ENCODE measurements at regions not wholly inside any gene's neighbourhood (a gene's known extent, or its start where the extent isn't known, plus 50 kb on each side); places are given as distances from the start of the nearest gene placed in this dataset.

DNA sequence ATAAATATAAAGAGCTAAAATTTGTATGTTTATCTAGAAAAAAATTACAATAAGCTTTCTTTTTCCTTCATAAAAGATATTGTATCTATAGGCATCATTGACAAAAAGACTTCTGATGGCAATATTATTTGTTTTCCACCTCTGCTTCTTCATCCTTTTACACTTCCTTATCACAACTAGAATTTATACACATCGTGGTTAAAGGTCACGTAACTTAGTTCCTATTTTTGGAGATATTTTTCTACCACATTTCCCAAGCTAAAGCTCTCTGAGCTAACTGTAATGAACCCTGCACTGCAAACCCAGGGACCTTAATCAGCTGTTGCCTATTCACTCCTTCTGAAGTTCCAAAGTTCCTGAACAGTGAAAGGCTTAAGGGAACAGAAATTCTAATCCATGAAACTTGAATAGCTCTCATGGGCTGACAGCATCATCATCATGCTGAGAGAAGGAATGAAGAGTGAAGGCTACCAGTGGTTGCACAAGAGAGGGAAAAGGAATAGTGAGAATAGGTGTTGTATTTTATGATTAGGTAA lies 106.1 kb upstream of the SLC13A1 start (continued):
- TF ChIP-seq ZNF696 (CRISPR knock-in tag; conservative IDR thresholded peaks at IDR 0.05) (no peak), KLF1 (tag; IDR thresholded peaks at IDR 0.05) (no peak), CCAR2 (IDR thresholded peaks at IDR 0.05; ENCODE audit: low read depth, low read length) (no peak), RBM15 (IDR thresholded peaks at IDR 0.05; ENCODE audit: insufficient read depth, low read length) (no peak)
- TF ChIP-seq, protein P1, sequence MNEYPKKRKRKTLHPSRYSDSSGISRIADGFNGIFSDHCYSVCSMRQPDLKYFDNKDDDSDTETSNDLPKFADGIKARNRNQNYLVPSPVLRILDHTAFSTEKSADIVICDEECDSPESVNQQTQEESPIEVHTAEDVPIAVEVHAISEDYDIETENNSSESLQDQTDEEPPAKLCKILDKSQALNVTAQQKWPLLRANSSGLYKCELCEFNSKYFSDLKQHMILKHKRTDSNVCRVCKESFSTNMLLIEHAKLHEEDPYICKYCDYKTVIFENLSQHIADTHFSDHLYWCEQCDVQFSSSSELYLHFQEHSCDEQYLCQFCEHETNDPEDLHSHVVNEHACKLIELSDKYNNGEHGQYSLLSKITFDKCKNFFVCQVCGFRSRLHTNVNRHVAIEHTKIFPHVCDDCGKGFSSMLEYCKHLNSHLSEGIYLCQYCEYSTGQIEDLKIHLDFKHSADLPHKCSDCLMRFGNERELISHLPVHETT (CRISPR knock-in tag; conservative IDR thresholded peaks at IDR 0.05 in 1 of 2, IDR thresholded peaks at IDR 0.05 in 1 of 2), result no peak

DNA sequence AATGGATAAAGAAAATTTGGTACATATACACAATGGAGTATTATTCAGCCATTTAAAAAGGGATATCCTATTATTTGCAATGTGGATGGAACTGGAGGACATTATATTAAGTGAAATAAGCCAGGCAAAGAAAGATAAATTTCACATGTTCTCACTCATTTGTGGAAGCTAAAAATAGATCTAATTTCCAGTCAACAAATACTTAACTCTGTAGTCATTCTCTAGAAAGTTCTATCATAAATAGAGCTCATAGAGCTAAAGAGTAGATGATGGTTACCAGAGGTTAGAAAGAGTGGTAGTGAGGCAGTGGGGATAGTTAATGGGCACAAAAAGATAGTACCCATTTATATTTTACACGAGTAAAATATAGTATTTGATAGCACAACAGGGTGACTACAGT lies 104.2 kb upstream of the SLC13A1 start:
- Histone ChIP-seq H3K4me1 (replicated peaks in 1 of 2; ENCODE audit: control insufficient read depth in 2 of 2, insufficient read depth in 2 of 2, low read length in 2 of 2) (no peaks in the 10 kb centered on the region), H3K9ac (ENCODE audit: insufficient read depth in 1 of 2, low read depth in 2 of 2, low read length in 2 of 2) (no peak overlapping the region), H3K4me2 (ENCODE audit: insufficient read depth, low read length) (no peak overlapping the region), H3K36me3 (ENCODE audit: control insufficient read depth, insufficient read depth, low read length) (no peaks in the 10 kb centered on the region), H3K27me3 (ENCODE audit: control insufficient read depth in 2 of 2, insufficient read depth in 2 of 2, low read length in 2 of 2) (no peaks in the 10 kb centered on the region), H3K79me2 (ENCODE audit: control insufficient read depth, insufficient read depth, low read length) (no peaks in the 10 kb centered on the region), H3K4me3 (no peak overlapping the region), H2AFZ (ENCODE audit: low read depth, low read length) (no peak overlapping the region), H4K20me1 (replicated peaks; ENCODE audit: control insufficient read depth, insufficient read depth, low read length) (no peaks in the 10 kb centered on the region), H3K9me1 (ENCODE audit: control insufficient read depth, insufficient read depth, low read length) (no peaks in the 10 kb centered on the region), H3K9me3 (replicated peaks; ENCODE audit: control insufficient read depth, insufficient read depth, low read depth, low read length) (no peaks in the 10 kb centered on the region), H3K27ac (ENCODE audit: extremely low read depth, low read depth, low read length) (no peak overlapping the region)
- intact Hi-C loops (cut with micrococcal nuclease) (no loop called here), in situ Hi-C loops (cut with MboI) (no loop called here)
- DNase-seq (ENCODE audit: extremely low read depth in 1 of 4, low spot score in 3 of 4), result no peak
- no peak for ATAC-seq
- ChIA-PET CTCF (ENCODE audit: low intra/inter-chr PET ratio) (no interaction called here), POLR2A (no interaction called here)
- no TSS peak for BruUV-seq (replicated peaks)
- no peak for FAIRE-seq
- 0% methylated on average over 1 of the region's 1 CpG for WGBS (ENCODE audit: insufficient coverage, low coverage, missing lambda C conversion rate)
- TF ChIP-seq, protein P2, sequence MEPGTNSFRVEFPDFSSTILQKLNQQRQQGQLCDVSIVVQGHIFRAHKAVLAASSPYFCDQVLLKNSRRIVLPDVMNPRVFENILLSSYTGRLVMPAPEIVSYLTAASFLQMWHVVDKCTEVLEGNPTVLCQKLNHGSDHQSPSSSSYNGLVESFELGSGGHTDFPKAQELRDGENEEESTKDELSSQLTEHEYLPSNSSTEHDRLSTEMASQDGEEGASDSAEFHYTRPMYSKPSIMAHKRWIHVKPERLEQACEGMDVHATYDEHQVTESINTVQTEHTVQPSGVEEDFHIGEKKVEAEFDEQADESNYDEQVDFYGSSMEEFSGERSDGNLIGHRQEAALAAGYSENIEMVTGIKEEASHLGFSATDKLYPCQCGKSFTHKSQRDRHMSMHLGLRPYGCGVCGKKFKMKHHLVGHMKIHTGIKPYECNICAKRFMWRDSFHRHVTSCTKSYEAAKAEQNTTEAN (CRISPR knock-in tag; IDR thresholded peaks at IDR 0.05), result no peak
- no peak for TF ChIP-seq ZNF311 (CRISPR knock-in tag; IDR thresholded peaks at IDR 0.05)
- TF ChIP-seq CHD1 (IDR thresholded peaks at IDR 0.05; ENCODE audit: low read length), result no peak
